SU-DHL-6 (cell line): ENCODE measurements at regions not wholly inside any gene's neighbourhood (a gene's known extent, or its start where the extent isn't known, plus 50 kb on each side); places are given as distances from the start of the nearest gene placed in this dataset.

Source experiments
- H2AFZ ChIP-seq: fragments of 200-600 bp; sonication (generic); 2 replicates; pipeline ENCODE4 v1.6.1; 2014; ENCODE audit warnings: low read depth, mild to moderate bottlenecking, moderate library complexity, mixed read lengths, antibody characterized with exemption, low read length; ENCODE audit not compliant: severe bottlenecking
- H3F3A ChIP-seq: fragments of 200-600 bp; shearing (Covaris generic); 2 replicates; pipeline ENCODE4 v1.6.0; 2016; ENCODE audit warnings: antibody characterized with exemption, mild to moderate bottlenecking; ENCODE audit not compliant: insufficient read depth
- H3K27ac ChIP-seq: fragments of 200-600 bp; sonication (generic); 2 replicates; pipeline ENCODE4 v1.5.1; 2016; ENCODE audit warnings: low read depth, mild to moderate bottlenecking, low read length, moderate library complexity, mixed read lengths
- H3K27me3 ChIP-seq: fragments of 200-600 bp; sonication (generic), shearing (Covaris generic); 2 replicates; pipeline ENCODE4 v1.6.0; 2014; ENCODE audit warnings: mild to moderate bottlenecking, low read length
- H3K36me3 ChIP-seq: fragments of 200-600 bp; sonication (generic); 2 replicates; pipeline ENCODE4 v1.6.1; 2014; ENCODE audit warnings: mild to moderate bottlenecking, low read length, mixed read lengths
- H3K4me2 ChIP-seq: fragments of 300-600, 200-600 bp; shearing (Covaris generic), sonication (generic); 2 replicates; pipeline ENCODE4 v1.6.0; 2014; ENCODE audit warnings: low read length, low read depth, mild to moderate bottlenecking; ENCODE audit not compliant: poor library complexity, severe bottlenecking
- H3K4me3 ChIP-seq: fragments of 200-600 bp; sonication (generic); 2 replicates; pipeline ENCODE4 v1.5.1; 2014; ENCODE audit warnings: antibody characterized with exemption, low read length, mild to moderate bottlenecking, mixed read lengths; ENCODE audit not compliant: insufficient read depth, poor library complexity, severe bottlenecking
- H3K79me2 ChIP-seq: fragments of 200-600 bp; sonication (generic); 2 replicates; pipeline ENCODE4 v1.6.1; 2014; ENCODE audit warnings: mild to moderate bottlenecking, low read length, moderate library complexity; ENCODE audit not compliant: insufficient read depth
- H3K9ac ChIP-seq: fragments of 200-600 bp; sonication (generic); 2 replicates; pipeline ENCODE4 v1.7.0; 2014; ENCODE audit warnings: mild to moderate bottlenecking, low read length
- H3K9me2 ChIP-seq: fragments of 200-600 bp; sonication (generic); replicated peaks from 2 replicates; pipeline ENCODE4 v1.6.1; 2014; ENCODE audit warnings: low read length; ENCODE audit not compliant: insufficient read depth
- H3K9me3 ChIP-seq: fragments of 200-600 bp; sonication (generic); 2 replicates; pipeline ENCODE4 v1.6.1; 2014; ENCODE audit warnings: low read length, mixed read lengths; ENCODE audit not compliant: insufficient read depth
- H4K20me1 ChIP-seq: fragments of 200-600 bp; sonication (generic); 2 replicates; pipeline ENCODE4 v1.6.1; 2014; ENCODE audit warnings: low read depth, mild to moderate bottlenecking, antibody characterized with exemption, low read length, moderate library complexity, mixed read lengths
- EZH2phosphoT487 ChIP-seq: fragments of 200-600 bp; sonication (generic), shearing (Covaris generic); conservative IDR thresholded peaks from 2 replicates; pipeline ENCODE4 v1.6.1; 2018; ENCODE audit warnings: mild to moderate bottlenecking, antibody characterized with exemption, low read length, moderate library complexity, mixed read lengths
- TF ChIP-seq, protein P1 (sequence below): fragments of 200-600 bp; sonication (generic); IDR thresholded peaks from one replicate; pipeline ENCODE4 v1.5.1; 2017; ENCODE audit warnings: antibody characterized with exemption, mild to moderate bottlenecking, low read length, moderate library complexity; ENCODE audit not compliant: insufficient read depth, poor library complexity, severe bottlenecking

DNA sequence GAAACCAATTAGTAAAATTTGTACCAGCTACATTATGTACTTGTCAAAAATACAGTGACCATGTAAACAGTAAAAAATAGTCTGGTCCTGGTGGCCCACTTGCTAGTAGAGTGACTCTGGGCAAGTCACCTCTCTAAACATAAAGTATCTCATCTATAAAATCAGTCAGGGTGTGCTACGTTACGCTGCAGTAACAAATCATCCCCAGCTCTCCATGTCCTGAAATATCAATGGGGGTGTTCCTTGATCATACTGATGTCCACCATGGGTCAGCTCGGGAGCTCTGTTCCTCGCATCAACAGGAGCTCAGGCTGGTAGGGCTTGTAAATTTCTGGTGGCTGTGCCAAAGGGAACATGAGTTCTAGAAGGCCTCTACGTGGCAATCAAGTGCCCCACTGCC lies 268.6 kb downstream of the RAB28 start:
- Histone ChIP-seq H3K9me3 (no peaks in the 10 kb centered on the region), H3F3A (no peaks in the 10 kb centered on the region), H3K4me3 (no peak overlapping the region), H3K27ac (no peak overlapping the region), H4K20me1 (no peaks in the 10 kb centered on the region), H2AFZ (no peak overlapping the region), H3K9ac (no peak overlapping the region), H3K9me2 (no peaks in the 10 kb centered on the region), H3K79me2 (no peaks in the 10 kb centered on the region), H3K27me3 (no peaks in the 10 kb centered on the region), H3K4me2 (no peak overlapping the region), H3K36me3 (no peaks in the 10 kb centered on the region)
- TF ChIP-seq, protein P1, sequence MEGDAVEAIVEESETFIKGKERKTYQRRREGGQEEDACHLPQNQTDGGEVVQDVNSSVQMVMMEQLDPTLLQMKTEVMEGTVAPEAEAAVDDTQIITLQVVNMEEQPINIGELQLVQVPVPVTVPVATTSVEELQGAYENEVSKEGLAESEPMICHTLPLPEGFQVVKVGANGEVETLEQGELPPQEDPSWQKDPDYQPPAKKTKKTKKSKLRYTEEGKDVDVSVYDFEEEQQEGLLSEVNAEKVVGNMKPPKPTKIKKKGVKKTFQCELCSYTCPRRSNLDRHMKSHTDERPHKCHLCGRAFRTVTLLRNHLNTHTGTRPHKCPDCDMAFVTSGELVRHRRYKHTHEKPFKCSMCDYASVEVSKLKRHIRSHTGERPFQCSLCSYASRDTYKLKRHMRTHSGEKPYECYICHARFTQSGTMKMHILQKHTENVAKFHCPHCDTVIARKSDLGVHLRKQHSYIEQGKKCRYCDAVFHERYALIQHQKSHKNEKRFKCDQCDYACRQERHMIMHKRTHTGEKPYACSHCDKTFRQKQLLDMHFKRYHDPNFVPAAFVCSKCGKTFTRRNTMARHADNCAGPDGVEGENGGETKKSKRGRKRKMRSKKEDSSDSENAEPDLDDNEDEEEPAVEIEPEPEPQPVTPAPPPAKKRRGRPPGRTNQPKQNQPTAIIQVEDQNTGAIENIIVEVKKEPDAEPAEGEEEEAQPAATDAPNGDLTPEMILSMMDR, result no peak
- no peak for TF ChIP-seq EZH2phosphoT487

DNA sequence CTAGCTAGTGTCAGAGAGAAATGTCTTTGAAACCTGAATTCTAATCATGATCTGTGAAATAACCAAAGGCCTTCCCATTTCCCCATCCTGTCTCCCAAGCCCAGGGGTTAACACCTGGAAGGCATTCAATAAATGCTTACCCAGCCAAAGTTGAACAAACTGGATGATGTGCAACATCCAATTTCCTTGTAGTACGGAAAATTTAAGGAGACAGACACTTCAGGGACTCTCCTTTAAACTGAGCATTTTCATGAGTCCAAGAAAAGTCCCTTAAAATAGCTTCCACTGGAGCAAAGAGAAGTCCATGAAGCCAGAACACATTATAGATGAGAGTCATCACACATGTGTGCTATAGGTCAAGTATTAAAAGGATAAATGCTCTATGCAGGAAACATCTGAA lies 271.2 kb downstream of the RAB28 start:
- Histone ChIP-seq H3F3A (no peaks in the 10 kb centered on the region), H3K79me2 (no peaks in the 10 kb centered on the region), H3K36me3 (no peaks in the 10 kb centered on the region), H3K9me2 (no peaks in the 10 kb centered on the region), H2AFZ (no peak overlapping the region), H3K27me3 (no peaks in the 10 kb centered on the region), H4K20me1 (no peaks in the 10 kb centered on the region), H3K4me2 (no peak overlapping the region), H3K9me3 (no peaks in the 10 kb centered on the region), H3K27ac (no peak overlapping the region), H3K4me3 (no peak overlapping the region), H3K9ac (no peak overlapping the region)
- TF ChIP-seq, protein P1, result no peak
- TF ChIP-seq EZH2phosphoT487, result no peak

DNA sequence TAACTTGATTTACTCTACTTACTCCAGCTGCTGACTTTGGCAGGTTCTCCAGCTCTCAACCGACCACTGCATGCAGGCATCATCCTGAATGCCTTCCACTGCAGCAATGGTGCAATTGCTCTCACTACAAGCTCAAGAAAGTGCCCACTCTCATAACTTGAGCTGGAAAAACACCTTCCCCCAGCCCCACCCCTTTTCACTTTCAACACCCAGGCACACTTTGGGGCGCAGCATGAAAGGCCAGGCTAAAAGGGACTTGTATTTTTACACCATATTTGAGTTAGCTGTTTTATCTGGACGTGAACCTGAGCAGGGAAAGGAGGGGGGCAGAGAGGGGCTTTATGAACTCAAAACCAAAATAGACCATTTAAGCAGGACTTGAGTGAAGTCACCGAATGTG lies 274.5 kb downstream of the RAB28 start:
- H2AFZ ChIP-seq, result no peak overlapping the region
- no peaks in the 10 kb centered on the region for H3K9me3 ChIP-seq
- H3K9ac ChIP-seq, result no peak overlapping the region
- H3K36me3 ChIP-seq, result no peaks in the 10 kb centered on the region
- no peaks in the 10 kb centered on the region for H4K20me1 ChIP-seq
- no peaks in the 10 kb centered on the region for H3F3A ChIP-seq
- no peaks in the 10 kb centered on the region for H3K79me2 ChIP-seq
- H3K9me2 ChIP-seq, result no peaks in the 10 kb centered on the region
- no peak overlapping the region for H3K4me3 ChIP-seq
- TF ChIP-seq, protein P1, result no peak
- TF ChIP-seq EZH2phosphoT487, result no peak
- H3K27me3 ChIP-seq, result no peaks in the 10 kb centered on the region
- no peak overlapping the region for H3K4me2 ChIP-seq
- H3K27ac ChIP-seq, result no peak overlapping the region

DNA sequence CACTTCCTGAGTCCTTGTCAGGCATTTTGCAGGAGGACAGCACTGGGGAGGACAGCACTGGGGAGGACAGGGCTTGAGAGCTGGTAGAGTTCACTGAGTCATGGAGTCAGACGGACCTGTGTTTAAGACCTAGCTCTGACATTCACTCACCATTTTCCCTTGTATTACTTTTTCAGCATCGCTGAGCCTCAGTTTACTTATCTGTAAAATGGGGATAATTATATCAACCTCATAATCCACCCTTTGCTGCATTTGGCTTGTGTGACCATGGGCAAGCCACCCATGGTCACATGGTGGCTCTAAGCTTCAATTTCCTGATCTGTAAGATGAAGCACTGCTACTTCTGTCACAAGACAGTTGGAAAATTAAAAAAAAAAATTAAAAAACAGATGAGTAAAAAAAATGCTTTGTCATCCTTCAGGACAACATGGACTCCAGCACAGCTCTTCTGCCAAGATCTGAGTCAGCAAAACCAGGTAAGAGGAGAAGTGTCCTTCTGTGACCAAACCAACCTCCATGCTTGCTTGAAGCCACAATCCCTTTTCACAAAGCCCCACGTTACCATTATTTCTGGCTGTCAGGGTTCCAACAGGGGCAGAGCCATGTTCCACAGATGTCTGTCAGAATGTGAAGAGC lies 275.5 kb downstream of the RAB28 start:
- no peaks in the 10 kb centered on the region for H3K9me2 ChIP-seq
- no peaks in the 10 kb centered on the region for H4K20me1 ChIP-seq
- H3K4me3 ChIP-seq, result no peak overlapping the region
- H3K27ac ChIP-seq, result no peak overlapping the region
- H3K9ac ChIP-seq, result no peak overlapping the region
- H3K79me2 ChIP-seq, result no peaks in the 10 kb centered on the region
- H2AFZ ChIP-seq, result no peak overlapping the region
- H3K27me3 ChIP-seq, result no peaks in the 10 kb centered on the region
- H3F3A ChIP-seq, result no peaks in the 10 kb centered on the region
- TF ChIP-seq, protein P1, result no peak
- TF ChIP-seq EZH2phosphoT487, result no peak
- no peaks in the 10 kb centered on the region for H3K9me3 ChIP-seq
- H3K36me3 ChIP-seq, result no peaks in the 10 kb centered on the region
- H3K4me2 ChIP-seq, result no peak overlapping the region
